Endodermal cell (in vitro differentiated cells): ENCODE measurements at regions not wholly inside any gene's neighbourhood (a gene's known extent, or its start where the extent isn't known, plus 50 kb on each side); places are given as distances from the start of the nearest gene placed in this dataset.

Source experiments
- DNase-seq: peaks from one replicate; pipeline ENCODE4 v3.0.0-alpha.2; 2017
- H3K27ac ChIP-seq: 2 replicates; pipeline ENCODE4 v1.5.1; 2013; ENCODE audit warnings: mild to moderate bottlenecking, low read depth, low read length, moderate library complexity
- H3K27me3 ChIP-seq: 2 replicates; pipeline ENCODE4 v1.6.1; 2013; ENCODE audit warnings: mild to moderate bottlenecking, low read length, moderate library complexity; ENCODE audit not compliant: insufficient read depth, control insufficient read depth, poor library complexity, severe bottlenecking
- H3K36me3 ChIP-seq: 2 replicates; pipeline ENCODE4 v1.7.0; 2013; ENCODE audit warnings: mild to moderate bottlenecking, low read length, moderate library complexity; ENCODE audit not compliant: control insufficient read depth, insufficient read depth
- H3K4me1 ChIP-seq: one replicate; pipeline ENCODE4 v1.7.0; 2013; ENCODE audit warnings: low read length; ENCODE audit not compliant: control insufficient read depth, insufficient read depth
- H3K4me3 ChIP-seq: 2 replicates; pipeline ENCODE4 v1.5.1; 2013; ENCODE audit warnings: mild to moderate bottlenecking, low read length, moderate library complexity
- H3K9ac ChIP-seq: 2 replicates; pipeline ENCODE4 v1.6.1; 2013; ENCODE audit warnings: mild to moderate bottlenecking, low read length, moderate library complexity; ENCODE audit not compliant: poor library complexity, severe bottlenecking; ENCODE audit errors: extremely low read depth
- H3K9me3 ChIP-seq: 2 replicates; pipeline ENCODE4 v1.6.1; 2013; ENCODE audit warnings: mild to moderate bottlenecking, low read length, moderate library complexity; ENCODE audit not compliant: control insufficient read depth
- H3K27ac Mint-ChIP-seq: 2 replicates; pipeline ENCODE4 v1.8.0; 2020; ENCODE audit warnings: mixed read lengths
- H3K27me3 Mint-ChIP-seq: 2 replicates; pipeline ENCODE4 v1.8.0; 2021; ENCODE audit warnings: mild to moderate bottlenecking, mixed read lengths; ENCODE audit not compliant: insufficient read depth
- H3K36me3 Mint-ChIP-seq: 2 replicates; pipeline ENCODE4 v1.8.0; 2020; ENCODE audit warnings: low read depth, mixed read lengths
- H3K4me1 Mint-ChIP-seq: 2 replicates; pipeline ENCODE4 v1.8.0; 2020; ENCODE audit warnings: mixed read lengths
- H3K4me3 Mint-ChIP-seq: 2 replicates; pipeline ENCODE4 v1.8.0; 2020; ENCODE audit warnings: mild to moderate bottlenecking, moderate library complexity, mixed read lengths
- H3K9me3 Mint-ChIP-seq: 2 replicates; pipeline ENCODE4 v1.8.0; 2020; ENCODE audit warnings: mild to moderate bottlenecking, mixed read lengths
- CTCF ChIP-seq: fragments of 200-600 bp; sonication (generic); conservative IDR thresholded peaks from 2 replicates; pipeline ENCODE4 v1.5.0; 2021; ENCODE audit warnings: antibody characterized with exemption, mild to moderate bottlenecking
- WGBS, 2 experiments: methylation state at CpG; one replicate each; pipeline versions ENCODE4 v1.1.5 to v1.1.7; 2013; ENCODE audit warnings: missing lambda C conversion rate in 2 of 2, mixed read lengths in 1 of 2; ENCODE audit not compliant: insufficient coverage in 1 of 2, insufficient read length in 1 of 2; 5-methylcytosine and 5-hydroxymethylcytosine counted together

GRCh38 chr2:9156483-9156882 lies 50.1 kb upstream of the ASAP2 start:
- no peak overlapping the region for H3K9ac ChIP-seq
- Mint-ChIP-seq H3K4me1 (no peaks in the 10 kb centered on the region), H3K9me3 (no peaks in the 10 kb centered on the region), H3K27ac (no peak overlapping the region), H3K27me3 (peaks cover 7% of the 10 kb centered on the region), H3K36me3 (no peaks in the 10 kb centered on the region), H3K4me3 (no peak overlapping the region)
- no peak overlapping the region for H3K27ac ChIP-seq
- peaks cover 6% of the 10 kb centered on the region for H3K27me3 ChIP-seq
- H3K4me1 ChIP-seq: no peaks in the 10 kb centered on the region
- no peaks in the 10 kb centered on the region for H3K36me3 ChIP-seq
- no peak for DNase-seq
- no peaks in the 10 kb centered on the region for H3K9me3 ChIP-seq
- no peak overlapping the region for H3K4me3 ChIP-seq
- no peak for TF ChIP-seq CTCF
- 84 to 85% methylated on average over 2 to 3 of the region's 3 CpGs for WGBS, 2 experiments

GRCh38 chr2:9154061-9154460 lies 52.6 kb upstream of the ASAP2 start:
- Histone ChIP-seq H3K27me3 (peaks cover 6% of the 10 kb centered on the region), H3K27ac (no peak overlapping the region), H3K4me1 (no peaks in the 10 kb centered on the region), H3K9ac (no peak overlapping the region), H3K36me3 (no peaks in the 10 kb centered on the region), H3K4me3 (no peak overlapping the region), H3K9me3 (no peaks in the 10 kb centered on the region)
- 93% methylated on average over 2 of the region's 2 CpGs; no CpG with 5 or more reads in 1 of the 2 experiments for WGBS, 2 experiments
- Mint-ChIP-seq H3K9me3 (no peaks in the 10 kb centered on the region), H3K4me1 (no peaks in the 10 kb centered on the region), H3K36me3 (no peaks in the 10 kb centered on the region), H3K4me3 (no peak overlapping the region), H3K27ac (no peak overlapping the region), H3K27me3 (peaks cover 7% of the 10 kb centered on the region)
- no peak for TF ChIP-seq CTCF
- DNase-seq: no peak

GRCh38 chr2:9153643-9153980 lies 53.0 kb upstream of the ASAP2 start:
- Histone ChIP-seq H3K9ac (no peak overlapping the region), H3K36me3 (no peaks in the 10 kb centered on the region), H3K4me1 (no peaks in the 10 kb centered on the region), H3K9me3 (no peaks in the 10 kb centered on the region), H3K4me3 (no peak overlapping the region), H3K27me3 (peaks cover 6% of the 10 kb centered on the region), H3K27ac (no peak overlapping the region)
- no peak overlapping the region for H3K27ac Mint-ChIP-seq
- H3K4me3 Mint-ChIP-seq: no peak overlapping the region
- no peak for TF ChIP-seq CTCF
- H3K36me3 Mint-ChIP-seq: no peaks in the 10 kb centered on the region
- no peak for DNase-seq
- no peaks in the 10 kb centered on the region for H3K9me3 Mint-ChIP-seq
- H3K4me1 Mint-ChIP-seq: no peaks in the 10 kb centered on the region
- peaks cover 7% of the 10 kb centered on the region for H3K27me3 Mint-ChIP-seq
- 95 to 98% methylated on average over 4 of the region's 4 CpGs for WGBS, 2 experiments
